HG02870 (cell line): ENCODE measurements at regions not wholly inside any gene's neighbourhood (a gene's known extent, or its start where the extent isn't known, plus 50 kb on each side); places are given as distances from the start of the nearest gene placed in this dataset.

Experiments used
- ATAC-seq: cut with Tn5 transposase; IDR thresholded peaks from one replicate; pipeline ENCODE4 v1.9.1; 2021; ENCODE audit warnings: mild to moderate bottlenecking, moderate library complexity; ENCODE audit not compliant: unreplicated experiment

DNA sequence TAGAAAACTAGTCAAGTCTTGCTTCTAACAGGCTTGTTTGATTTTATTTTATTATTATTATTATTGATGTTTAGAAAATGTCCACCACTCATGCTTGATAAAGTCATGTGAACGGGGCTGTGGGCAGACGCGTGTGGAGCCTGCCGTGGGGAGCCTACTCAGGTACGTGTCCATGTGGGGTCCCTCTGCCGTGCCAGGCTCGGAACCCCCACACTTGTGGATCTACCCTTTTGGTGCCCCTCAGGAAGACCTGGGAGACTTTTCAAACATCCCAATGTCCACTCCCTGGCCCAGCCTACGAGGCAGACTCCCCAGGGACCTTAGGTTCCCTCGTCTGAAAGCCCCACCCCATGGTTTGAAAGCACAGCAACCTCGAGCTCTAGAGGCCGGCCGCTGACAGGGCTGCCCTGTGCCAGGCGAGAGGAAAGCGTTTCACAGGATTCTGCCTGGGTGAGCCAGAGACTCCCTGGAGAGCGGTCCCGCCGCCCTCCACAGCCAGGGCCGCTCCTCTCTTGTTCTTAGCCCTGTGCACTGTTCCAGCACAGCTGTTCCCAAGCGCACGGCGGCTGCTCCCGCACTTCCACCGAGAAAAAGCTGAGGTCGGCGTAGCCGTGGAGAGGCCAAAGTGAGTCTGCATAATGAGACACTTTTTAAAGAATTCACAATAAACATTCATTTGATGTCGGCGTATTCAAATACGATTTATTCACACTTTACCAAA, 249.7 kb downstream of the TTLL2 start:
- ATAC-seq: no peak

DNA sequence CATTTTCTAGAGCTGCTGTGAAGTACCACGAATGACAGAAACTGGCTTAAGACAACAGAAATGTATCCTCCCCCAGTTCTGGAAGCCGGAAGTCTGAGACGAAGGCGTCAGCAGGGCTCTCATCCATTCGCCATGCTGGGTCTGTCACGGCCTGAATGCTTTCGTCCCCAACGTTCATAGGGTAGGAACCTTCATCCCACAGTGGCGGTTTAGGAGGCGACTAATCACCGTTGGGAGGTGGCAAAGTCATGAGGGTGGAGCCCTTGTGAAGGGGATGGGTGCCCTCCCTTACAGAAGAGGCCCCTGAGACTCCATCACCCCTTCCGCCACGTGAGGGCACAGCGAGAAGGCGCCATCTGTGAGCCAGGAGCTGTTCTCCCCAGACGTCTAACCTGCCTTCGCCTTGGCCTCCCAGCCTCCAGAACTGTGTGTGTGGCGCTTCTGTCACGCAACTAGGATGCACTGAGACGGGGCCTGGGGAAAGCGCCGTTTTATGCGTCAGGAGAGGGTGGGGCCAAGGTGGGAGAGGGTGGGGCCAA, 250.3 kb downstream of the TTLL2 start:
- ATAC-seq: no peak

DNA sequence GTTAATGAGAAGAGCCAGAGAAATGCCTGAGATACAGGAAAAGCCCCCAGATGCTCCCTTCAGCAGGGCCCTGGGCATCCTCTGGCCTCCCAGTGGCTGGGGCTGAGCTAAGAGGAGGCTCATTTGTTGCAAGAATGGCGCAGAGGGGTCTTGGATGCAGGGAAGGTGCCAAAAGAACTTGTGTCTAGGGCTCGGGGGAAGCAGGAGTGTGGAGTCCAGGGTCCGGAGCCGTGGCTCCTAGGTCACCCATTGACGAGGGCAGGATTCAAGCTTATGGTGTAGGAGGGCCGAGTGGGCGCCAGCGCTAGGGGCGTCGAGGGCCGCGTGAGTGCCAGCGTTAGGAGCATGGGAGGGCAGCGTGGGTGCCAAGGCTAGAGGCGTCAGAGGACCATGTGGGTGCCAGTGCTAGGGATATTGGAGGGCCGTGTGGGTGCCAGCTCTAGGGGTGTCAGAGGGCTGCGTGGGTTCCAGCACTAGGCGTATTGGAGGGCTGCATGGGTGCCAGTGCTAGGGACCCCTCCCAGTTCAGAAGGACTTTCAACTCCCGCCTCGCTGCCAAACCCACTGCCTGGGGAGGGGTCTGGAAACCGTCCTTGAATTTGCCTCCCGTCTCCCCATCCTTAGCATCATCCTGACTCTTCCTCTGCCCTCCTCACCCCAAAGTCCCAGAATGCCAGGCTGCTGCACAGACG, 250.5 kb upstream of the AFDN start:
- ATAC-seq: no peak

DNA sequence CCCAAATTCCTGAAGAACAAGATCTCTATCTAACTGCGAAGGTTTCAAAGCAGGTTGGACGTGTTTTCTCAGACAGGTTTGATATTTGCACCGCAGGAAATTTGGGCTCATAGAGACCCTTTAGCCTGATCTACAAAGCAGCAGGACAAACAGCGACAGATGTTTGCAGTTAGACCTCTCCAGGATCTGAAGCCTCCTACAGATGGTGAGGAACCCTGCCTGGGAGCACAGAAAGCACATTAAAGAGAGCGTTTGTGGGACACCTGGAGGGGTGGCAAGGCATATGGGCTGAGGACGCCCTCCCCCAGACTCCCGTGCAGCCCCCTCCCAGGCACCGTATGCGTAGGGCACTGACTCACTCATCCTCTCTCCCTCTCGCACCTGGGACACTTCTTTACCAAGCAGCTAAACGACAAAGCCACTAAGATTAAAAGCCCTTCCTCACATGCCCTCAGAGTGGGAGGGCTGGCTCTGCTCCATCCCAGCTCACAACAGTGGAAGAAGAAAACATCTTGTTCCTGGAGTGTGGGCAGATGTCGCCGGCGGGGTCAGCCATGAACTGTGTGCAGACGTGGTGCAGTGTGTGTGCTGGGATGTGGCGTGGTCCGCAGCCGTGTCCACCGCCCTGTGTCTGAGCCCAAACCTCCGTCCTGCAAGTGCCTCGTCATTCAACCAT, 249.7 kb upstream of the AFDN start:
- ATAC-seq: no peak

DNA sequence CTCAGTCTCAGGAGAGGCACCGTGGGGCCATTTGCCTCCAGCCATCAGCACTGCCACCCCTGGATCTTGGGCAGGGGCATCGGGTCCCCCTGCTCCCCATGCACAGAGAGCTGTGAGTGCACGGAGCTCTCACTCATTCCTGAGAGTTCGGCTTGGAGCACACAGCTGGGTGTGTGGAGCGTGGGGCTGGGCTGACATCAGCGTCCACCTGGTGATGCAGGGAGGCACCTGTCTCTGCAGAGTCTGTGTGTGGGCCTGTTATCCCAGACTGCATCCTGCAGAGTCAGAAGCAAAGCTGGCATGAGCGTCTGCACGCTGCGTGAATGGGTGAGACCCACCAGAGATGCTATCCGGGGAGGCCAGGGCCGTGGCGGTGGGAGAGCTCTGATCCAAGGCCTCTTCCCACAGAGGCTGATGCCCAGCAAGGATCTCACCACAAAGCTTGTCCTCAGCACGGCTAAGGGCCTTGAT, 248.8 kb upstream of the AFDN start:
- ATAC-seq: no peak

DNA sequence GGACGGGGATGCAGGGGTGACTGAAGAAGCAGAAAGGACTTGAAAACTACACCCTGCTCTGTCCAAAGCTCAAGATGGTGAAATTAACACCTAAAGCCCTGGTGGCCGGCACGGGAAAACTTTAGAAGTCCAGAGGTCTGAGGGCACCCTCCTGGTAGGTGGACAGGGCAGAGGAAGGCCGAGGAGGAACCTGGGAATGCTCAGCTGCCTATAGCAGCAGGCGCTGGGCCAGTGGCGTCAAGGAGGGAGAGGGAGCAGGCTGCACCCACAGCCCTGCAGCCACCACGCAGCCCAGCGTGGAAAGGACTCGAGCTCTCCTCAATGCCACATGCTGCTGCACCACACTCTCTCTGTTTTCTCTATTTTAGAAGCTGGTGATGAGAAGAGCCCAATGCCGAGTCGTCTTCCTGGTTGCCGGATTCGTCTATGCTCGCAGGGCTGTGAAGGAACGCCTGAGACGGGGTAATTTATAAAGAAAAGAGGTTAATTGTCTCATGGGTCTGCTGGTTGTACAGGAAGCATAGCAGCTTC, 248.3 kb upstream of the AFDN start:
- ATAC-seq: no peak

DNA sequence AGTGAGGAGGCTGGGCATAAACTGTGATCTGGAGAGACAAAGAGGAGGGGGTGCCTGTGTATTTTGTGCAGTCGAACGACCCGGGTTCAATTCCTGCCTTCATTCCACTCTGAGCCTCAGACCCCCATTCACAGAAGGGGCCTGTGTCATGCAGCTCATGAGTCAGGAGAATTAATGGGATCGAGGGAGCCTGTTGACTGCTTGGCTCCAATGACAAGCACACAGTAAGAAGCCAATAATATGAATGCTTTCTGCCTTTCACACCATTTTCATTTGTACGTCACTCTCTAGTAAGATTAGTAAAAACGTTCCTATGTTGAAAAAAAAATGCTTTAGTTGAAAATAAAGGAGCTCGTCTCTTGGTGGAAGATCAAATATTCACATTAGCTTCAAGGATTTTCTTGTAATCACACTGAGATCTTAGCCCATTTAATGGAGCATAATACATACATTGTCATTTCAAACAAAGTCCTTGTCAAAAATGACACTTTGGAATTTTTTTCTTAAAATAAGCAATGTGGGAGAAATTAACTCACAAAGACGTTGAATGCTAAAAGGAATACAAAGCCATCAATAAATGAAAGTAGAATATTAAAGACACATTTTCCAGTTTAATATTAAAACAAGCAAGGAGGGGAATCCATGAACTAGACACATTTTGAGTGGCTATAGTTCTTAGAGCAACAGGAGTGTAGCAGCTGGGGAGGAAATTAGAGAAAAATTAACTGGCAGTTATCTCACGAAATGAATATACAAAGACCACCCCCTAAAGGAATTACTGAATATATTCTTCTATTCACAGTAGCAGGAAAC, 246.7 kb upstream of the AFDN start:
- ATAC-seq: no peak

DNA sequence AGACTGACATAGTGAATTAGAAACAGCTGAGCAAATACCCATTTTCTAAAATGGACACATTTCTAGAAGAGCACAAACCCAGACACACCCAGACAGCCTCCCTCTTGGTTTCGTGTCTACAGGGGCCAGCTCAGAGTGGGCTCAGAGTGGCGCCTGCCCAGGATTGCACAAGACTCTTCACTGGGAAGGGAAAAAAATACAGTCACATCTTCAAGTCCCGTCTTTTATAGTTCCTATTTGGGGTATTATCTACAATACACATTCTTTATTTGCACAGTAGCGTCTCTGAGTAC, 246.1 kb upstream of the AFDN start:
- ATAC-seq: no peak

DNA sequence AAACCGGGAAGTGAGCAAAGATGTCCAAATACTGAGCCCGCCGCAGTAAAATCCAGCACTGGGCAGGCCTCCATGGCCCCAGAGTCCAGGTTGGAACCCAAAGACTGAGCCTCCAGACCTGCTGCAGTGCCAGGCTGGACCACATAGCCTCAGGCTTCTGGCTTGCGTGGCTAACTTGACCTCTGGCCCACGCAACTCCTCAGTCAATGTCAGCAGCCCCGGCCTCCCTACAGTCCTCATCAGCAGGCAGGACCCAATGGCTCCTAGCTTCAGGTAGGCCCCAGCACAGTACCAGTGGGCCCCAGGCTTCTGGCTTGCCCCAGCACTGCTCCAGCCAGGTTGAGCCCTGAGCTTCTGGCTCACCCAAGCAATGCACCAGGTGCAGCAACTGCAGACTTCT, 245.1 kb upstream of the AFDN start:
- no peak for ATAC-seq

DNA sequence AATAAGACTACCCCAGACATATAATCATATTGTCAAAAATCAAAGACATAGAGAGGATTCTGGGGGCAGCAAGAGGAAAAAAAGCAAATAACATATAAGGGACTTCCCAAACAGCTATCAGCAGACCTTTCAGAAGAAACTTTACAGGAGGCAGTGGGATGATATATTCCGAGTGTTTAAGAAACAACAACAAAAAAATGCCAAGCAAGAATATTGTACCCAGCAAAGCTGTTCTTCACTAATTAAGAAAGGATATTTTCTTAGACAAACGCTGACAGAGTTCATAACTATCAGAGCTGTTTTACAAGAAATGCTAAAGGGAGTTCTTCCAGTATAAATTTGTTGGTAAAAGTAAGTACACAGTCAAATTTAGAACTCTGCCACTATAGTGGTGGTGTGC, 243.3 kb upstream of the AFDN start:
- ATAC-seq: no peak

DNA sequence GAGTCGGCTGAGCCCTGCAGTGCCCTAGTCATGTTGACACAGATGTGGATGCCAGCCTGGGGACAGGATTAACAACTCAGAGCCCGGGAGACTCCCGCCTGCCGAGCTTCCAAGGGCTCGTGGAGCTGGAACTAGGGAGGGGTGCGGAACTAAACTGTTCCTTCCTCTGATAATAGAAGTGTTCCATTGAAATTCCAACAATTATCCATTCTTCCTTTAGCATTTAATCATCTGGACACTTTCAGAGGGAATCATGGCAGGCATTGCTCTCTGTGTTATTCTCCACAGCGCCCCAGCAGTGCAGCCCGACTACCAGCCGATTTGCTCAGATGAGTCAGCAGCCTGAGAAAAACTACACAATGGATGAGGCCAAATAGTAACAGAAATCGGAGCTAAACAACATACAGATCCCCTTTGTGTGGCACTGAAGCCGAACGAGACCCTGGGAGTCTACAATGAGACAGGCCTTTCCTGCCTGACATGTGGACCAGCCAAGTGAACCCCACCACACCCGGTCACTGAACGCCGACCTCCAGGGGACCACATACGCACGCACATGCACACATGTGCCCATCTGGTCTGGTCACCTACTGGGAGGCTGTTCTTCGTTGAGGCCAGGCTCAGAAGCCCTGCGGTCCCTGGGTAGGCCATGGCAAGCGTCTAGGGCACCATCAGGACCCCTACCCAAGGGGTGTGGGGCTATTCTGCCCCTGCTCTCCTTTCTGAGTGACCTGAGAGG, 238.4 kb upstream of the AFDN start:
- ATAC-seq: no peak

DNA sequence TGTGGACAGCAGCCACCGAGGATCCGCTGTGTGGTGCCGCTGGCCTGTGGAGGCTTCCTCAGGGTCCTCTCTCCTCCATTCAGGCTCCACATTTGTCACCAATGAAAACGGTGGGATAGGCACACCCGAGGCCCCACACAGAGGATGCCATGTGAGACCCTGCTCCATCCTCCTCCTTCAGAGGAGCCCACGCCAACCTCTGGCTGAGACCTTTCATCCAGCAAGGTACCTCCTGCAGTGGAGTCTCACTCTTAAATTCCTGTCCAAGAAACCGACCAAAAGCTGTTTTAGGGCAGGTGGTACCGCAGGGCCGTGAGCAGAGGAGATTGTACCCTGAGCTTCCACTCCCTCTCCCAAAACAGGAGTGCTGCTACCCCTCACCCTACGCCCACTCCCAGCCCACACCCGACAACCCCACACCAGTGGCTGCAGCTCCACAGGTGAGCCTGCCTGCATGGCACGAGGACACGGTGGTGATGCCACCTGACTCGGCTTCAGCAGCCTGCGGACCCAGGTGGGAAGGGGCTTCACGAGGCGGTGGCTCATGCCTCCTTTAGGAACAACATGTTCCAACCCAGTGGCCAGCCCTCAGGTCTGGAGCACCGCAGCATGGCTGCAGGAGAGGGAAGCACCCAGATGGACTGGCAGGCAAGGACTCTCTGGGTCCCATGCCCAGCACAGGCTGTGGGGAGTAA, 237.6 kb upstream of the AFDN start:
- no peak for ATAC-seq

DNA sequence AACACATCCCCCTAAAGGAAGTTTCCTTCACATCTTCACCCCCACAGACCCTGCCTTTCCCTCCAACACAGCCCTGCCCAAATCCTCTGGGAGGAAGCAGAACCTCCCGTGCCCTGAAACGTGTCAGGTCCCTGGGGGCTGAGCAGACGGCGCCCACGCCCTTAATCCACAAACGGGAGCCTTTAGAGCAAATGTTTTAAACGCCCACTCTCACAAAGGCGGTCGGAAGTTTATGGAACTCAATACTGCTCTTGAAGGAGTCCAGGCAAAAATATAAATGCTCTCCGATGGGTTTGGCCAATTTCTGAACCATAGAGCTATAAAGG, 237.1 kb upstream of the AFDN start:
- ATAC-seq: no peak

DNA sequence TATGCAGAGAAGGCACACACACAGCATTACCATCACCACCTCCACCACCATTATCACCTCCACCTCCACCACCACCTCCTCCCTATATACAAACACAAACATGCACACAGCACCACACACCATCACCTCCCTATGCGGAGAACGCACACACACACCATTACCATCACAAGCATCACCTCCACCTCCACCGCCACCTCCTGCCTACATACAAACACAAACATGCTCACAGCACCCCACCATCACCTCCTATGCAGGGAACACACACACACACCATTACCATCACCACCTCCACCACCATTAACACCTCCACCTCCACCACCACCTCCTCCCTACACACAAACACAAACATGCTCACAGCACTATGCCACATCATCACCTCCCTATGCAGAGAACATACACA, 236.5 kb upstream of the AFDN start:
- ATAC-seq: no peak
